GM12878 (cell line): ENCODE measurements at regions not wholly inside any gene's neighbourhood (a gene's known extent, or its start where the extent isn't known, plus 50 kb on each side); places are given as distances from the start of the nearest gene placed in this dataset.

Experiments
- ATAC-seq: fragments of 200-7000 bp; cut with Tn5 transposase; 3 replicates; pipeline ENCODE4 v1.9.1; 2020; ENCODE audit warnings: mild to moderate bottlenecking, moderate library complexity
- BruUV-seq: library from RNA; stranded (reverse); fragments of 400-500 nt; replicated peaks from 2 replicates; lab custom pipeline; 2021; lab: Mats Ljungman, UMichigan
- CTCF ChIA-PET: fragments of 300-600 bp; sonication (Branson Sonifier 250); formaldehyde crosslinking; extraction: SDS; loops from one replicate; lab custom pipeline; 2021; ENCODE audit warnings: inconsistent platforms; lab: Yijun Ruan, JAX
- POLR2A ChIA-PET: fragments of 350-600 bp; formaldehyde crosslinking; extraction: SDS; loops from one replicate; lab custom pipeline; 2021; ENCODE audit warnings: inconsistent platforms; lab: Charles Lee
- RAD21 ChIA-PET: fragments of 300-600 bp; sonication (Branson Sonifier 250); formaldehyde crosslinking; loops from one replicate; lab custom pipeline; 2023; ENCODE audit warnings: antibody characterized with exemption; ENCODE audit not compliant: unreplicated experiment; lab: Charles Lee
- SMC1A ChIA-PET: fragments of 300-600 bp; sonication (Branson Sonifier 250); formaldehyde crosslinking; loops from one replicate; lab custom pipeline; 2023; ENCODE audit not compliant: unreplicated experiment, uncharacterized antibody; lab: Charles Lee
- DNase-seq: peaks from one replicate; pipeline ENCODE4 v3.0.0-alpha.2; 2011; ENCODE audit warnings: low read depth, low spot score
- FAIRE-seq: peaks from 3 replicates; lab custom pipeline; 2011; peaks lifted over from hg19 to GRCh38; lab: Jason Lieb, UNC
- H2AFZ ChIP-seq: 2 replicates; pipeline ENCODE4 v1.6.0; 2011; ENCODE audit warnings: low read depth, low read length, control low read depth; ENCODE audit not compliant: control insufficient read depth
- H3K27ac ChIP-seq: 2 replicates; pipeline ENCODE4 v1.5.1; 2011; ENCODE audit warnings: control low read depth; ENCODE audit not compliant: control insufficient read depth, insufficient read depth
- H3K27me3 ChIP-seq, 2 experiments: replicated peaks in 1 of 2; 2 replicates each; pipeline versions ENCODE4 v1.6.0 to v1.6.1; 2011; ENCODE audit warnings: low read length in 1 of 2; ENCODE audit not compliant: control insufficient read depth in 2 of 2, insufficient read depth in 2 of 2
- H3K36me3 ChIP-seq, 2 experiments: 2 replicates each; pipeline ENCODE4 v1.5.1; 2011; ENCODE audit warnings: low read length in 1 of 2; ENCODE audit not compliant: control insufficient read depth in 2 of 2, insufficient read depth in 2 of 2
- H3K4me1 ChIP-seq: 2 replicates; pipeline ENCODE4 v1.6.1; 2011; ENCODE audit warnings: mild to moderate bottlenecking, low read length, moderate library complexity, mixed read lengths; ENCODE audit not compliant: control insufficient read depth, insufficient read depth
- H3K4me2 ChIP-seq: 2 replicates; pipeline ENCODE4 v1.6.0; 2011; ENCODE audit warnings: control low read depth; ENCODE audit not compliant: control insufficient read depth, insufficient read depth
- H3K4me3 ChIP-seq: fragments of 200-600 bp; sonication (generic); 2 replicates; pipeline ENCODE4 v1.5.1; 2016
- H3K79me2 ChIP-seq: 2 replicates; pipeline ENCODE4 v1.6.0; 2011; ENCODE audit warnings: low read length; ENCODE audit not compliant: control insufficient read depth, insufficient read depth
- H3K9ac ChIP-seq: 2 replicates; pipeline ENCODE4 v1.8.0; 2011; ENCODE audit warnings: low read length, control low read depth, mixed read lengths; ENCODE audit not compliant: control insufficient read depth, insufficient read depth
- H3K9me3 ChIP-seq: replicated peaks from 3 replicates; pipeline ENCODE4 v1.5.1; 2011; ENCODE audit warnings: mild to moderate bottlenecking, low read length; ENCODE audit not compliant: control insufficient read depth, insufficient read depth
- H4K20me1 ChIP-seq: 2 replicates; pipeline ENCODE4 v1.6.0; 2011; ENCODE audit not compliant: control insufficient read depth, insufficient read depth
- CBFB ChIP-seq: IDR thresholded peaks from 2 replicates; pipeline ENCODE4 v1.6.1; 2016; ENCODE audit warnings: antibody characterized with exemption, low read depth
- CHD2 ChIP-seq: IDR thresholded peaks from 2 replicates; pipeline ENCODE4 v1.6.1; 2011; ENCODE audit warnings: low read depth, low read length, improper control_type of control experiment, borderline replicate concordance
- EGR1 ChIP-seq, 2 experiments: IDR thresholded peaks; 1 replicate in 1 of 2; 2 replicates in 1 of 2; pipeline ENCODE4 v1.6.1; 2011 to 2012; ENCODE audit warnings: low read depth in 2 of 2, low read length in 2 of 2, borderline replicate concordance in 1 of 2, mild to moderate bottlenecking in 1 of 2, moderate library complexity in 1 of 2
- HDAC2 ChIP-seq: fragments of 200-600 bp; sonication (generic); IDR thresholded peaks from 2 replicates; pipeline ENCODE4 v1.6.1; 2017
- RFX5 ChIP-seq: IDR thresholded peaks from 2 replicates; pipeline ENCODE4 v1.6.1; 2011; ENCODE audit warnings: low read depth, low read length, improper control_type of control experiment
- SMAD1 ChIP-seq: fragments of 450-650 bp; IDR thresholded peaks from 2 replicates; pipeline ENCODE4 v1.6.1; 2018; ENCODE audit warnings: mild to moderate bottlenecking, low read depth; ENCODE audit not compliant: partially characterized antibody
- SMARCA5 ChIP-seq: fragments of 450-650 bp; IDR thresholded peaks from 2 replicates; pipeline ENCODE4 v1.6.1; 2017; ENCODE audit warnings: mild to moderate bottlenecking
- SUPT20H ChIP-seq: IDR thresholded peaks from 2 replicates; pipeline ENCODE4 v1.6.1; 2011; ENCODE audit warnings: low read depth, mild to moderate bottlenecking, low read length, moderate library complexity, borderline replicate concordance; ENCODE audit not compliant: control insufficient read depth
- TAF1 ChIP-seq: IDR thresholded peaks from 2 replicates; pipeline ENCODE4 v1.6.1; 2011; ENCODE audit warnings: mild to moderate bottlenecking, low read depth, low read length, borderline replicate concordance
- ZBTB4 ChIP-seq: fragments of 450-650 bp; formaldehyde crosslinking; IDR thresholded peaks from 2 replicates; pipeline ENCODE4 v1.4.0; 2022; ENCODE audit warnings: mild to moderate bottlenecking, moderate library complexity
- WGBS: methylation state at CpG from one replicate; pipeline ENCODE4 v1.1.6; 2016; ENCODE audit warnings: low lambda C conversion rate; ENCODE audit not compliant: insufficient replicate concordance, insufficient coverage; ENCODE audit errors: missing lambda C conversion rate; 5-methylcytosine and 5-hydroxymethylcytosine counted together
- in situ Hi-C: fragments of 300-500 bp; cut with MboI; formaldehyde crosslinking; loops from 9 replicates; pipeline ENCODE4 v1.14.3; 2018; ENCODE audit warnings: mixed read lengths
- intact Hi-C: fragments of 100-400 bp; cut with micrococcal nuclease; formaldehyde crosslinking; loops from one replicate; pipeline ENCODE4 v1.14.2; 2022; ENCODE audit not compliant: unreplicated experiment
- TF ChIP-seq, protein P1 (sequence below): IDR thresholded peaks from 2 replicates; pipeline ENCODE4 v1.6.1; 2012; ENCODE audit warnings: low read length, inconsistent platforms
- TF ChIP-seq, protein P2 (sequence below): fragments of 450-650 bp; IDR thresholded peaks from 2 replicates; pipeline ENCODE4 v1.6.1; 2016; ENCODE audit warnings: mild to moderate bottlenecking
- TF ChIP-seq, protein P3 (sequence below): fragments of 150-350 bp; IDR thresholded peaks from 2 replicates; pipeline ENCODE4 v1.6.1; 2014; ENCODE audit warnings: mild to moderate bottlenecking, low read depth, low read length

- in situ Hi-C loops (no loop called here), intact Hi-C loops (no loop called here)
- Histone ChIP-seq H3K4me3 (no peak overlapping the region), H3K9ac (no peak overlapping the region), H3K4me2 (no peak overlapping the region), H4K20me1 (no peaks in the 10 kb centered on the region), H2AFZ (no peak overlapping the region), H3K4me1 (no peaks in the 10 kb centered on the region), H3K36me3 (no peaks in the 10 kb centered on the region), H3K27ac (no peak overlapping the region), H3K9me3 (no peaks in the 10 kb centered on the region; the same call in 2 of the 3 replicates), H3K27me3 (peaks cover 0 to 3% of the 10 kb centered on the region in 2 experiments; a peak in 1 of 4 replicates)
- DNase-seq (no peak), FAIRE-seq (no peak), ATAC-seq (no peak)
- ChIA-PET CTCF (no interaction called here), SMC1A (no interaction called here), RAD21 (no interaction called here)
- WGBS, result 100% methylated on average over 1 of the region's 1 CpG
- BruUV-seq, result no TSS peak
- no peak for TF ChIP-seq SUPT20H
- TF ChIP-seq, protein P1, sequence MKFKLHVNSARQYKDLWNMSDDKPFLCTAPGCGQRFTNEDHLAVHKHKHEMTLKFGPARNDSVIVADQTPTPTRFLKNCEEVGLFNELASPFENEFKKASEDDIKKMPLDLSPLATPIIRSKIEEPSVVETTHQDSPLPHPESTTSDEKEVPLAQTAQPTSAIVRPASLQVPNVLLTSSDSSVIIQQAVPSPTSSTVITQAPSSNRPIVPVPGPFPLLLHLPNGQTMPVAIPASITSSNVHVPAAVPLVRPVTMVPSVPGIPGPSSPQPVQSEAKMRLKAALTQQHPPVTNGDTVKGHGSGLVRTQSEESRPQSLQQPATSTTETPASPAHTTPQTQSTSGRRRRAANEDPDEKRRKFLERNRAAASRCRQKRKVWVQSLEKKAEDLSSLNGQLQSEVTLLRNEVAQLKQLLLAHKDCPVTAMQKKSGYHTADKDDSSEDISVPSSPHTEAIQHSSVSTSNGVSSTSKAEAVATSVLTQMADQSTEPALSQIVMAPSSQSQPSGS, result no peak
- TF ChIP-seq, protein P2, sequence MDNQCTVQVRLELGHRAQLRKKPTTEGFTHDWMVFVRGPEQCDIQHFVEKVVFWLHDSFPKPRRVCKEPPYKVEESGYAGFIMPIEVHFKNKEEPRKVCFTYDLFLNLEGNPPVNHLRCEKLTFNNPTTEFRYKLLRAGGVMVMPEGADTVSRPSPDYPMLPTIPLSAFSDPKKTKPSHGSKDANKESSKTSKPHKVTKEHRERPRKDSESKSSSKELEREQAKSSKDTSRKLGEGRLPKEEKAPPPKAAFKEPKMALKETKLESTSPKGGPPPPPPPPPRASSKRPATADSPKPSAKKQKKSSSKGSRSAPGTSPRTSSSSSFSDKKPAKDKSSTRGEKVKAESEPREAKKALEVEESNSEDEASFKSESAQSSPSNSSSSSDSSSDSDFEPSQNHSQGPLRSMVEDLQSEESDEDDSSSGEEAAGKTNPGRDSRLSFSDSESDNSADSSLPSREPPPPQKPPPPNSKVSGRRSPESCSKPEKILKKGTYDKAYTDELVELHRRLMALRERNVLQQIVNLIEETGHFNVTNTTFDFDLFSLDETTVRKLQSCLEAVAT, result no peak
- no peak for TF ChIP-seq CBFB
- TF ChIP-seq, protein P3, sequence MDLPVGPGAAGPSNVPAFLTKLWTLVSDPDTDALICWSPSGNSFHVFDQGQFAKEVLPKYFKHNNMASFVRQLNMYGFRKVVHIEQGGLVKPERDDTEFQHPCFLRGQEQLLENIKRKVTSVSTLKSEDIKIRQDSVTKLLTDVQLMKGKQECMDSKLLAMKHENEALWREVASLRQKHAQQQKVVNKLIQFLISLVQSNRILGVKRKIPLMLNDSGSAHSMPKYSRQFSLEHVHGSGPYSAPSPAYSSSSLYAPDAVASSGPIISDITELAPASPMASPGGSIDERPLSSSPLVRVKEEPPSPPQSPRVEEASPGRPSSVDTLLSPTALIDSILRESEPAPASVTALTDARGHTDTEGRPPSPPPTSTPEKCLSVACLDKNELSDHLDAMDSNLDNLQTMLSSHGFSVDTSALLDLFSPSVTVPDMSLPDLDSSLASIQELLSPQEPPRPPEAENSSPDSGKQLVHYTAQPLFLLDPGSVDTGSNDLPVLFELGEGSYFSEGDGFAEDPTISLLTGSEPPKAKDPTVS, result no peak
- TF ChIP-seq TAF1, result no peak
- no peak for TF ChIP-seq EGR1 (IDR thresholded peaks at IDR 0.05; ENCODE audit: borderline replicate concordance in 1 of 2, low read depth in 2 of 2, low read length in 2 of 2)
- no peak for TF ChIP-seq HDAC2
- no peak for TF ChIP-seq ZBTB4 (CRISPR knock-in tag)
- TF ChIP-seq SMARCA5, result no peak
- no peak for TF ChIP-seq CHD2
- TF ChIP-seq RFX5, result no peak
- no peak for TF ChIP-seq SMAD1
- TF ChIP-seq, all 136 proteins: peak for 0
- POLR2A ChIA-PET, result no interaction called here
- H3K79me2 ChIP-seq, result no peaks in the 10 kb centered on the region
These were observed 76.4 kb upstream of the TMEM158 start for GRCh38 chr3:45302470-45302869.
